NB4 (cell line): ENCODE measurements at regions not wholly inside any gene's neighbourhood (a gene's known extent, or its start where the extent isn't known, plus 50 kb on each side); places are given as distances from the start of the nearest gene placed in this dataset.

Experiments used
- DNase-seq: peaks from one replicate; pipeline ENCODE4 v3.0.0; 2010; ENCODE audit warnings: low read depth
- H3K4me3 ChIP-seq: one replicate; pipeline ENCODE4 v1.5.1; 2011; ENCODE audit warnings: mild to moderate bottlenecking, low read depth, low read length, moderate library complexity
- MYC ChIP-seq: IDR thresholded peaks from 2 replicates; pipeline ENCODE4 v1.6.1; 2011; ENCODE audit warnings: low read depth, low read length
- POLR2A ChIP-seq: IDR thresholded peaks from 2 replicates; pipeline ENCODE4 v1.6.1; 2011; ENCODE audit warnings: mild to moderate bottlenecking; ENCODE audit not compliant: insufficient read length; ENCODE audit errors: extremely low read depth
- TF ChIP-seq, protein P1 (sequence below): IDR thresholded peaks from 2 replicates; pipeline ENCODE4 v1.6.1; 2011; ENCODE audit warnings: low read depth, low read length
- TF ChIP-seq, protein P2 (sequence below): IDR thresholded peaks from one replicate; pipeline ENCODE4 v1.5.1; 2012; ENCODE audit warnings: low read depth, low read length

DNA sequence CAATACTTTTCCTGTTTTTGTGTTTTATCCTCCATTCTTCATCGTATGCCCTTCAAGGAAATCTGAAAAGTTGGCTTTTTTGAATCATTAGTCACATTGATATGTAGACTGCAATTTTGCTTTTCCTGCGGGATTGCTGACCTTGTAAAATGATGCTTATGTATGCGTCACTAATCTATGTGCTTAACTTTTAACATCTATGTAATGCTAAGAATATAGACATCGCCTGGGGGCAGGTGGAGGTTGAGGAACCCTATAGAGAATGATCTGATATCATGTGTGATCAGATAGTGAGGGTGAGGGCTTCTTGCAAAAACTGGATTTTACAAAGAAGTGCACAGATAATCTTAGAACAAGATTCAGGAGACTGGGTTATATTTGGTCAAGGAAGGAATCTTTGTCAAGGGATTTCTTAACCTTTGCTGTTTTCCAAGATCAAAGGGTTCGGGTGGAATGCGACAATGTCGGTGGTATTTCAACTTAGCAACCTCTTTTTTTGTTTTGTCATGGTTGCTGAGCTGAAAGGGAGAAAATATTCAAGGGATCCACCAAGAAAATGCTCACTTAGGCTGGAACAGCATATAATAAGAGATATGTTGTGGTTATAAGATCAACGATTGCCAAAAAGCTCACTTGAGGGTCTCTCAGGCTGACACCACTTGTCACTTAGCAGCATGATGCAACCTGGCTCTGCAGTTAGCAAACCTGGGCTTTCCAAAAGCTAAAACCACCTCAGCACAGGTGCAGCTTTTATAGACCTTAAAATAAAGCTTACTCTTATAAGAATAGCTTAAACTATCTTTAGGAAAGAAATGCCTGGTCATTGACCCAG is 70.6 kb upstream of the PUDP start:
- H3K4me3 ChIP-seq: no peak overlapping the region
- no peak for TF ChIP-seq POLR2A
- TF ChIP-seq, protein P1, sequence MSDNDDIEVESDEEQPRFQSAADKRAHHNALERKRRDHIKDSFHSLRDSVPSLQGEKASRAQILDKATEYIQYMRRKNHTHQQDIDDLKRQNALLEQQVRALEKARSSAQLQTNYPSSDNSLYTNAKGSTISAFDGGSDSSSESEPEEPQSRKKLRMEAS: no peak
- TF ChIP-seq, protein P2, sequence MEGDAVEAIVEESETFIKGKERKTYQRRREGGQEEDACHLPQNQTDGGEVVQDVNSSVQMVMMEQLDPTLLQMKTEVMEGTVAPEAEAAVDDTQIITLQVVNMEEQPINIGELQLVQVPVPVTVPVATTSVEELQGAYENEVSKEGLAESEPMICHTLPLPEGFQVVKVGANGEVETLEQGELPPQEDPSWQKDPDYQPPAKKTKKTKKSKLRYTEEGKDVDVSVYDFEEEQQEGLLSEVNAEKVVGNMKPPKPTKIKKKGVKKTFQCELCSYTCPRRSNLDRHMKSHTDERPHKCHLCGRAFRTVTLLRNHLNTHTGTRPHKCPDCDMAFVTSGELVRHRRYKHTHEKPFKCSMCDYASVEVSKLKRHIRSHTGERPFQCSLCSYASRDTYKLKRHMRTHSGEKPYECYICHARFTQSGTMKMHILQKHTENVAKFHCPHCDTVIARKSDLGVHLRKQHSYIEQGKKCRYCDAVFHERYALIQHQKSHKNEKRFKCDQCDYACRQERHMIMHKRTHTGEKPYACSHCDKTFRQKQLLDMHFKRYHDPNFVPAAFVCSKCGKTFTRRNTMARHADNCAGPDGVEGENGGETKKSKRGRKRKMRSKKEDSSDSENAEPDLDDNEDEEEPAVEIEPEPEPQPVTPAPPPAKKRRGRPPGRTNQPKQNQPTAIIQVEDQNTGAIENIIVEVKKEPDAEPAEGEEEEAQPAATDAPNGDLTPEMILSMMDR: no peak
- no peak for TF ChIP-seq MYC
- no peak for DNase-seq

DNA sequence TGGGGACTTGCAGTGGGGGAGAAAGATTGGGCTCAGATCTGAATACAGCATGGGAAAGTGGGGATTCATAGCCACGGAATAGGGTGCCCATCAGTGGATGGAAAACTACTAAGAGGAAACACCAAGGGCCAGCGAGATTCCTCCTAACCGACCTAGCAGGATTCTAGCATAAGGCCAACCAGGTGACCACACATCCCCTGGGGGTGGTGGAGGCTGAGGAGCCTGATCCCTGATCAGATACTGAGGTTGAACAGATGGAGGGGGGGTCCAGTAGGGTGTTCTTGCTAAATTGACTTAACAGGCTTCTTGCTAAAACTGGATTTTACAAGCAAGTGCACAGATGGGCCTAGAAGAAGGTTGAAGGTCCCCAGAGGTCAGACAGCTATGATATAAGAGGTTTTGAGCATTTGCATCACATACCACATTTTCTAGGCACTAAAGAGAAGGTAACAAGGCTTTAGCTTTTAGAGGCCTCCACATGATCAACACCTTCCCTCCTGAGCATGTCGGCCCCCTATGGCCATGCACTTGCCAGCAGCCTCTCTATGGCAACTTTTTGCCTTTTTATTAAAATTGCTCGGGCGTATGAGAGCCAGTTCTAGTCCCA is 69.1 kb upstream of the PUDP start:
- TF ChIP-seq MYC (no peak), POLR2A (no peak)
- TF ChIP-seq, protein P2: no peak
- TF ChIP-seq, protein P1: no peak
- H3K4me3 ChIP-seq: no peak overlapping the region

DNA sequence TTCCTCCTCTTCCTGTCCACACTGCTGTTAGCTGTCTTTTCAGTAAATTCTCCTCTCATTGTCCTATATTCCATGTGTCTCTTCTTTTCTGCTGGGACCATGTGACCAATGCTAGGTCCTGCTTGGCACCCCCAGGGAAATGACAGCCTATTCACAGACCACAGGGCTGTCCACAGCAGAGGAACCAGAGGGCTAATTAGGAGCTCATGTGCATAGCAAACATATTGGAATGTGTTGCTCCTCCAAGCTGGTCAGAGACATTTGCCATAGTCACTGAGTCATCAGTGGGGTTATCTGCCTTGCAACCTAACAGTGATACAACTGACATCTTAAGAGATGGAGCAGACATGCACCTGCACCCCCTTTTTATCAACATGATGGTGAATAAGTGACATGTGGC is 67.9 kb upstream of the PUDP start:
- no peak for DNase-seq
- TF ChIP-seq, protein P1: no peak
- TF ChIP-seq MYC (no peak), POLR2A (no peak)
- TF ChIP-seq, protein P2: no peak
- H3K4me3 ChIP-seq: no peak overlapping the region

More for the DNA sequence above, 69.1 kb upstream of the PUDP start:
- DNase-seq: no peak

DNA sequence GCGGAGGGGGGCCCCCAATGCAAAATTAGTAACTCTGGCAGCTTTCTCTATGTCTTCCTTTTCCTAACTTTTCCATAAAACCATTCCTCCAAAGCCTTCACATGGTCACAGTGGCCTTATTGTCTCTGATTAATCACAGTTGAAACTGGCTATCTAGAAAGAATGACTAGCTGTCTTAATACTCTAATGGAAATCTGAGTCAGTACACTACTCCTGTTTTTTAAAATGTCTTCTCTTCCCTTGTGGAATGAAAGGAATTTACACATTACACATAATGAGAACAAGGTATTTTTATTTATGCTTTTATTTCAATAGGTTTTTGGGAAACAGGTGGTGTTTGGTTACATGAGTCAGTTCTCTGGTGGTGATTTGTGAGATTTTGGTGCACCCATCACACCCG is 66.3 kb upstream of the PUDP start:
- TF ChIP-seq, protein P2: no peak
- TF ChIP-seq MYC (no peak), POLR2A (no peak)
- TF ChIP-seq, protein P1: no peak
- no peak overlapping the region for H3K4me3 ChIP-seq
- DNase-seq: no peak

DNA sequence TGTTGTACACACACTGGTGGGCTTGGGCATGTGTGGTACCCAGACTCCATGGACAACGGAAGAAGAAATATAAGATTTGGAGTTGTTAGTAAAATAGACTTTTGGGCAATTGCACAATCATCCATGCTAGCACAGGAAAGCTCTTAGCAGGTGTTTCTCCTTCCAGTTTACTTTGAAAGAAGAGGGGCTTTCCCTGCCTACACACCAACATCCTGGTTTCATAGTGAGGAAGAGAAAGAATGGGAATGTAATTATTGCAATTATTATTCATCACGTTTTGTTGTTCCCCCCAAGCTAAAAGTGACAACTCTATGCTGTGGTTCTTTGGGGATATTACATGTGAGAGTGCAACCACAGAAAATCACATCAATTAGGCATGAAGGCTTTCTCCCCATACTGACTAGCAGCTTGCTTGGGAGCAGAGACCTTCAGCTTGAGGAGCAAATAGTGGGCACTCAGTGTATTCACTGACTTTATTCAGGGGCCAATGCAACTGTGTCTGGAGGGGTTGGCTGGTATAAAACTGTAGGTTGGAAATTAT is 57.2 kb upstream of the PUDP start:
- TF ChIP-seq, protein P1: no peak
- TF ChIP-seq, protein P2: no peak
- TF ChIP-seq MYC (no peak), POLR2A (no peak)
- DNase-seq: no peak
- H3K4me3 ChIP-seq: no peak overlapping the region
